ENCODE measurements at regions not wholly inside any gene's neighbourhood (a gene's known extent, or its start where the extent isn't known, plus 50 kb on each side); places are given as distances from the start of the nearest gene placed in this dataset.

- no peak for TF ChIP-seq SUPT20H (IDR thresholded peaks at IDR 0.05; ENCODE audit: borderline replicate concordance, control insufficient read depth, low read depth, low read length)
- no peak for TF ChIP-seq BCL11A (IDR thresholded peaks at IDR 0.05; ENCODE audit: low read depth, low read length)
- TF ChIP-seq LARP7 (IDR thresholded peaks at IDR 0.05) = no peak
- no peak for TF ChIP-seq JUNB (IDR thresholded peaks at IDR 0.05)
These were observed 148.5 kb upstream of the TNR start (continued) for GRCh38 chr1:175891783-175892309.

DNA sequence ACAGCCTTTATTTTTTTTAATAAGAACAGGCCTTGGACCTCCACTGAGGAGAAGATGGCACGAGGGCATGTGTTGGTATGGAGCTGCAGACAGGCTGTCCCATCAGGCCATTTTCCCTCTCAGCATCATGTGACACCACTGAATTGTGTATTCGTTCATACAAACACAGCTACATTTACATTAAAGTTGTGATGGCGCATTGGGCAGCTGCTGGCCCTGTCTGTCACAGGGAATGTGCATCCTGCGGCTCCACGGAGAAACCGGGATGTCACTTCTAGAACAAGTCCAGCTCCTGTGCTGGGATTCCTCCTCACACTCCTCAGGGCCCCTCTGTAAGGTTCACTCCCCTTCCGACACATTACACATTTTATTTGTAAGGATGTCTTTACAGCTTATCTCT is 147.6 kb upstream of the TNR start:
- ATAC-seq = no peak
- no peak overlapping the region for H2AFZ ChIP-seq (ENCODE audit: control insufficient read depth, low read depth, low read length)
- intact Hi-C loops (cut with micrococcal nuclease; ENCODE audit: unreplicated experiment) (no loop called here), in situ Hi-C loops (cut with MboI) (no loop called here)
- H3K27me3 ChIP-seq (replicated peaks in 1 of 2; ENCODE audit: control insufficient read depth in 2 of 2, insufficient read depth in 2 of 2, low read length in 1 of 2) = no peaks in the 10 kb centered on the region
- no peaks in the 10 kb centered on the region; a peak in 1 of 4 replicates for H3K36me3 ChIP-seq (ENCODE audit: control insufficient read depth in 2 of 2, insufficient read depth in 2 of 2, low read length in 1 of 2)
- no peak for FAIRE-seq
- no TSS peak for BruUV-seq (replicated peaks)
- ChIA-PET CTCF (interaction anchor here (1.1 kb wide), 1 partner anchor 21 kb away, joined by 3 read pairs; no protein-coding TSS in a partner anchor), RAD21 (ENCODE audit: unreplicated experiment) (no interaction called here), SMC1A (ENCODE audit: uncharacterized antibody, unreplicated experiment) (no interaction called here), POLR2A (interaction anchor here (0.5 kb wide), 1 partner anchor 137 kb away, joined by 3 read pairs; no protein-coding TSS in a partner anchor)
- no peak overlapping the region for H3K4me2 ChIP-seq (ENCODE audit: control insufficient read depth, insufficient read depth)
- no peaks in the 10 kb centered on the region for H4K20me1 ChIP-seq (ENCODE audit: control insufficient read depth, insufficient read depth)
- H3K79me2 ChIP-seq (ENCODE audit: control insufficient read depth, insufficient read depth, low read length) = no peaks in the 10 kb centered on the region
- TF ChIP-seq EGR1 (IDR thresholded peaks at IDR 0.05; ENCODE audit: borderline replicate concordance in 1 of 2, low read depth in 2 of 2, low read length in 2 of 2) (no peak), HCFC1 (IDR thresholded peaks at IDR 0.05; ENCODE audit: low read length) (no peak)
- no peak overlapping the region for H3K4me3 ChIP-seq
- WGBS (ENCODE audit: insufficient coverage, insufficient replicate concordance, low lambda C conversion rate, missing lambda C conversion rate) = 85% methylated on average over 7 of the region's 7 CpGs
- H3K9me3 ChIP-seq (replicated peaks; ENCODE audit: control insufficient read depth, insufficient read depth, low read length) = no peaks in the 10 kb centered on the region
- no peak overlapping the region for H3K9ac ChIP-seq (ENCODE audit: control insufficient read depth, insufficient read depth, low read length)
- no peak for DNase-seq (ENCODE audit: low read depth, low spot score)
- no peaks in the 10 kb centered on the region for H3K4me1 ChIP-seq (ENCODE audit: control insufficient read depth, insufficient read depth, low read length)
- H3K27ac ChIP-seq (ENCODE audit: control insufficient read depth, insufficient read depth) = no peak overlapping the region

DNA sequence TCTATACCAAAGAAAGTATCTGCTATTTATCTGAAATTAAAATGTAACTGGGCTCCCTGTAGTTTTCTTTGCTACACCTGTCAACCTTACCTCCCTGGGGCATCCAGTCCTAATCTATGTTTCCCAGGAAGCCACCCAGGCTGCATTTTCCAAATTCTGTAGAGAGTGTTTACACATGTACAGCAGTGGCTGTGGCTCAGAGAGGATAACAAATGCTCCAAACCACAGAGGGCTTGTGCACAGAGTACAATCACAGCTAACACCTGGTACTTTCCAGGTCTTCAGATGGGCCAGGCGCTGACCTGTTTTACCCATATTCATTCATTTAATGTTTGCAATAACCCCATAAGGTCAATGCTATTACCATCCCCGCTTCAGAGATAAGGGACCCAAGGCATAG is 146.5 kb upstream of the TNR start:
- CTCF ChIA-PET = interaction anchor here (1.1 to 1.5 kb wide), 2 partner anchors 10 to 22 kb away, joined by 3 read pairs; no protein-coding TSS in a partner anchor
- SMC1A ChIA-PET (ENCODE audit: uncharacterized antibody, unreplicated experiment) = no interaction called here
- Histone ChIP-seq H3K27me3 (replicated peaks in 1 of 2; ENCODE audit: control insufficient read depth in 2 of 2, insufficient read depth in 2 of 2, low read length in 1 of 2) (no peaks in the 10 kb centered on the region), H3K4me2 (ENCODE audit: control insufficient read depth, insufficient read depth) (no peak overlapping the region), H3K4me1 (ENCODE audit: control insufficient read depth, insufficient read depth, low read length) (no peaks in the 10 kb centered on the region), H3K9me3 (replicated peaks; ENCODE audit: control insufficient read depth, insufficient read depth, low read length) (no peaks in the 10 kb centered on the region), H3K9ac (ENCODE audit: control insufficient read depth, insufficient read depth, low read length) (no peak overlapping the region), H3K79me2 (ENCODE audit: control insufficient read depth, insufficient read depth, low read length) (no peaks in the 10 kb centered on the region), H3K4me3 (no peak overlapping the region), H2AFZ (ENCODE audit: control insufficient read depth, low read depth, low read length) (no peak overlapping the region), H4K20me1 (ENCODE audit: control insufficient read depth, insufficient read depth) (no peaks in the 10 kb centered on the region), H3K27ac (ENCODE audit: control insufficient read depth, insufficient read depth) (no peak overlapping the region), H3K36me3 (ENCODE audit: control insufficient read depth in 2 of 2, insufficient read depth in 2 of 2, low read length in 1 of 2) (no peaks in the 10 kb centered on the region)
- FAIRE-seq = no peak
- in situ Hi-C loops (cut with MboI) (no loop called here), intact Hi-C loops (cut with micrococcal nuclease; ENCODE audit: unreplicated experiment) (loop anchor here (5.0 kb wide), 3 partner anchors 133 to 518 kb away; partner anchors contain the start of gene TNR)
- TF ChIP-seq ZBED1 (IDR thresholded peaks at IDR 0.05; ENCODE audit: borderline replicate concordance) = no peak
- TF ChIP-seq EP300 (IDR thresholded peaks at IDR 0.05; ENCODE audit: borderline replicate concordance in 1 of 2, control insufficient read depth in 1 of 2, low read depth in 2 of 2, low read length in 2 of 2) = no peak
- TF ChIP-seq WRNIP1 (IDR thresholded peaks at IDR 0.05; ENCODE audit: borderline replicate concordance, low read depth, low read length) = no peak
- no peak for TF ChIP-seq CHD2 (IDR thresholded peaks at IDR 0.05; ENCODE audit: borderline replicate concordance, low read depth, low read length)
- no peak for TF ChIP-seq HDGF (IDR thresholded peaks at IDR 0.05)
- TF ChIP-seq FOXK2 (IDR thresholded peaks at IDR 0.05) = no peak
- TF ChIP-seq YY1 (IDR thresholded peaks at IDR 0.05; ENCODE audit: low read depth, low read length) = no peak
- TF ChIP-seq CREM (IDR thresholded peaks at IDR 0.05; ENCODE audit: low read depth) = no peak
- TF ChIP-seq, protein P1, sequence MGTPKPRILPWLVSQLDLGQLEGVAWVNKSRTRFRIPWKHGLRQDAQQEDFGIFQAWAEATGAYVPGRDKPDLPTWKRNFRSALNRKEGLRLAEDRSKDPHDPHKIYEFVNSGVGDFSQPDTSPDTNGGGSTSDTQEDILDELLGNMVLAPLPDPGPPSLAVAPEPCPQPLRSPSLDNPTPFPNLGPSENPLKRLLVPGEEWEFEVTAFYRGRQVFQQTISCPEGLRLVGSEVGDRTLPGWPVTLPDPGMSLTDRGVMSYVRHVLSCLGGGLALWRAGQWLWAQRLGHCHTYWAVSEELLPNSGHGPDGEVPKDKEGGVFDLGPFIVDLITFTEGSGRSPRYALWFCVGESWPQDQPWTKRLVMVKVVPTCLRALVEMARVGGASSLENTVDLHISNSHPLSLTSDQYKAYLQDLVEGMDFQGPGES (IDR thresholded peaks at IDR 0.05) = no peak
- 81% methylated on average over 2 of the region's 2 CpGs for WGBS (ENCODE audit: insufficient coverage, insufficient replicate concordance, low lambda C conversion rate, missing lambda C conversion rate)
- RAD21 ChIA-PET (ENCODE audit: unreplicated experiment) = no interaction called here
- POLR2A ChIA-PET = no interaction called here
- no TSS peak for BruUV-seq (replicated peaks)
- no peak for ATAC-seq
- DNase-seq (ENCODE audit: low read depth, low spot score) = no peak
